Large intestine (tissue), 3 donors: ENCODE measurements at regions not wholly inside any gene's neighbourhood (a gene's known extent, or its start where the extent isn't known, plus 50 kb on each side); places are given as distances from the start of the nearest gene placed in this dataset.

Experiments used
- DNase-seq, 2 donors: peaks; one replicate each; pipeline versions ENCODE4 v3.0.0 to v3.0.0-alpha.2; 2013
- H3K27ac ChIP-seq: one replicate; pipeline ENCODE4 v1.5.1; 2013; ENCODE audit warnings: low read length
- H3K27me3 ChIP-seq: 2 replicates; pipeline ENCODE4 v1.6.1; 2013; ENCODE audit warnings: low read length; ENCODE audit not compliant: control insufficient read depth, insufficient read depth
- H3K36me3 ChIP-seq: 2 replicates; pipeline ENCODE4 v1.6.1; 2013; ENCODE audit warnings: low read length; ENCODE audit not compliant: control insufficient read depth, insufficient read depth
- H3K4me1 ChIP-seq: one replicate; pipeline ENCODE4 v1.6.1; 2013; ENCODE audit warnings: low read length; ENCODE audit not compliant: control insufficient read depth, insufficient read depth
- H3K4me3 ChIP-seq: one replicate; pipeline ENCODE4 v1.5.1; 2013; ENCODE audit warnings: low read length
- H3K9me3 ChIP-seq: one replicate; pipeline ENCODE4 v1.6.1; 2013; ENCODE audit warnings: mild to moderate bottlenecking, low read depth, low read length, moderate library complexity; ENCODE audit not compliant: control insufficient read depth
- WGBS: methylation state at CpG from one replicate; pipeline ENCODE4 v1.1.5; 2013; ENCODE audit warnings: low lambda C conversion rate; ENCODE audit not compliant: insufficient coverage; 5-methylcytosine and 5-hydroxymethylcytosine counted together

- Histone ChIP-seq H3K9me3 (no peaks in the 10 kb centered on the region), H3K4me1 (peaks cover 18% of the 10 kb centered on the region), H3K4me3 (no peak overlapping the region), H3K27me3 (no peaks in the 10 kb centered on the region), H3K36me3 (peaks cover 64% of the 10 kb centered on the region), H3K27ac (peak overlapping the region; percentile 74)
- no peak for DNase-seq
- 90% methylated on average over 2 of the region's 3 CpGs for WGBS
These were observed 77.0 kb upstream of the UMPS start for GRCh38 chr3:124653071-124653796.

GRCh38 chr3:124653797-124654469 lies 76.3 kb upstream of the UMPS start:
- Histone ChIP-seq H3K27me3 (no peaks in the 10 kb centered on the region), H3K9me3 (no peaks in the 10 kb centered on the region), H3K27ac (peak overlapping the region; percentile 74), H3K4me1 (peaks cover 18% of the 10 kb centered on the region), H3K36me3 (peaks cover 65% of the 10 kb centered on the region), H3K4me3 (no peak overlapping the region)
- WGBS, result no CpG with 5 or more reads among the region's 4 CpGs
- DNase-seq, result peak in 1 of 2 donors; percentile 53

- H3K27ac ChIP-seq, result peak overlapping the region; percentile 74
- H3K9me3 ChIP-seq, result no peaks in the 10 kb centered on the region
- peaks cover 69% of the 10 kb centered on the region for H3K36me3 ChIP-seq
- no peak overlapping the region for H3K4me3 ChIP-seq
- peaks cover 18% of the 10 kb centered on the region for H3K4me1 ChIP-seq
- peak; percentile 70 to 83 for DNase-seq
- no peaks in the 10 kb centered on the region for H3K27me3 ChIP-seq
These were observed 75.8 kb upstream of the UMPS start for GRCh38 chr3:124654470-124654845.

GRCh38 chr3:124656531-124656930 lies 73.7 kb upstream of the UMPS start:
- Histone ChIP-seq H3K27ac (no peak overlapping the region), H3K9me3 (no peaks in the 10 kb centered on the region), H3K36me3 (peaks cover 69% of the 10 kb centered on the region), H3K4me3 (no peak overlapping the region), H3K4me1 (peaks cover 18% of the 10 kb centered on the region), H3K27me3 (no peaks in the 10 kb centered on the region)
- no peak for DNase-seq
- WGBS, result 100% methylated on average over 2 of the region's 7 CpGs

- Histone ChIP-seq H3K36me3 (peaks cover 68% of the 10 kb centered on the region), H3K4me1 (peaks cover 18% of the 10 kb centered on the region), H3K9me3 (no peaks in the 10 kb centered on the region), H3K4me3 (no peak overlapping the region), H3K27ac (no peak overlapping the region), H3K27me3 (no peaks in the 10 kb centered on the region)
- no peak for DNase-seq
- 75% methylated on average over 2 of the region's 4 CpGs for WGBS
These were observed 73.1 kb upstream of the UMPS start for GRCh38 chr3:124657138-124657537.

GRCh38 chr3:124658270-124658669 lies 72.0 kb upstream of the UMPS start:
- Histone ChIP-seq H3K4me1 (peaks cover 18% of the 10 kb centered on the region), H3K4me3 (no peak overlapping the region), H3K27me3 (no peaks in the 10 kb centered on the region), H3K9me3 (no peaks in the 10 kb centered on the region), H3K36me3 (peaks cover 71% of the 10 kb centered on the region), H3K27ac (no peak overlapping the region)
- WGBS, result no CpG with 5 or more reads among the region's 12 CpGs
- no peak for DNase-seq

GRCh38 chr3:124659175-124659574 lies 71.1 kb upstream of the UMPS start:
- DNase-seq, result no peak
- peaks cover 75% of the 10 kb centered on the region for H3K36me3 ChIP-seq
- no peak overlapping the region for H3K4me3 ChIP-seq
- H3K27me3 ChIP-seq, result no peaks in the 10 kb centered on the region
- no CpG with 5 or more reads among the region's 1 CpG for WGBS
- H3K4me1 ChIP-seq, result peaks cover 9% of the 10 kb centered on the region
- no peaks in the 10 kb centered on the region for H3K9me3 ChIP-seq
- H3K27ac ChIP-seq, result no peak overlapping the region

GRCh38 chr3:124660599-124660998 lies 69.7 kb upstream of the UMPS start:
- no CpG with 5 or more reads among the region's 1 CpG for WGBS
- Histone ChIP-seq H3K27me3 (no peaks in the 10 kb centered on the region), H3K4me1 (peaks cover 3% of the 10 kb centered on the region), H3K4me3 (no peak overlapping the region), H3K9me3 (no peaks in the 10 kb centered on the region), H3K36me3 (peaks cover 69% of the 10 kb centered on the region), H3K27ac (no peak overlapping the region)
- no peak for DNase-seq

- no CpG with 5 or more reads among the region's 2 CpGs for WGBS
- Histone ChIP-seq H3K4me3 (no peak overlapping the region), H3K36me3 (peaks cover 72% of the 10 kb centered on the region), H3K9me3 (no peaks in the 10 kb centered on the region), H3K4me1 (peaks cover 3% of the 10 kb centered on the region), H3K27ac (no peak overlapping the region), H3K27me3 (no peaks in the 10 kb centered on the region)
- DNase-seq, result no peak
These were observed 66.6 kb upstream of the UMPS start for GRCh38 chr3:124663690-124664089.

- DNase-seq, result peak; percentile 38 to 66
- H3K9me3 ChIP-seq, result no peaks in the 10 kb centered on the region
- H3K4me3 ChIP-seq, result no peak overlapping the region
- peaks cover 3% of the 10 kb centered on the region for H3K4me1 ChIP-seq
- no CpG with 5 or more reads among the region's 2 CpGs for WGBS
- peaks cover 67% of the 10 kb centered on the region for H3K36me3 ChIP-seq
- no peaks in the 10 kb centered on the region for H3K27me3 ChIP-seq
- H3K27ac ChIP-seq, result peak overlapping the region; percentile 71
These were observed 65.4 kb upstream of the UMPS start for GRCh38 chr3:124664804-124665203.

- DNase-seq, result no peak
- no peaks in the 10 kb centered on the region for H3K27me3 ChIP-seq
- no peak overlapping the region for H3K27ac ChIP-seq
- WGBS, result no CpG with 5 or more reads among the region's 5 CpGs
- H3K4me1 ChIP-seq, result peaks cover 7% of the 10 kb centered on the region
- no peak overlapping the region for H3K4me3 ChIP-seq
- peaks cover 67% of the 10 kb centered on the region for H3K36me3 ChIP-seq
- no peaks in the 10 kb centered on the region for H3K9me3 ChIP-seq
These were observed 64.2 kb upstream of the UMPS start for GRCh38 chr3:124666067-124666466.
